AG09309 (cell line): ENCODE measurements at regions not wholly inside any gene's neighbourhood (a gene's known extent, or its start where the extent isn't known, plus 50 kb on each side); places are given as distances from the start of the nearest gene placed in this dataset.

Source experiments
- DNase-seq: peaks from one replicate; pipeline ENCODE4 v3.0.0-alpha.2; 2010; ENCODE audit warnings: low read depth
- H3K4me3 ChIP-seq: 2 replicates; pipeline ENCODE4 v1.5.1; 2011; ENCODE audit warnings: mild to moderate bottlenecking, low read depth, low read length, moderate library complexity; ENCODE audit not compliant: control insufficient read depth
- TF ChIP-seq, protein P1 (sequence below): IDR thresholded peaks from 2 replicates; pipeline ENCODE4 v1.5.1; 2011; ENCODE audit warnings: mild to moderate bottlenecking, low read depth, low read length, inconsistent platforms; ENCODE audit not compliant: insufficient read depth, control insufficient read depth; ENCODE audit errors: missing control alignments

DNA sequence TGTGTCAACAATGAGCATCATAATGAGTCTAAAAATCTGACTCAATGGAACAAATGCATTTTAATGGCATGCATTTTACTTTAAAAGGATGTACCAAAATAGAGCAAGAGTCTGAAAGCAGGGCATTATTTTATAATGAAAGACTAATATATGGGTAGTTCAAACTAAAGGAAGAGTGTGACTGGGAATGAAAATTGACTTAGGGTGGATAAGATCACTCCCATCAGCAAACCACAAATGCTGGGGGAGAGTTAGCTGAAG, 114.7 kb downstream of the SOX4 start:
- DNase-seq, result no peak
- no peak overlapping the region for H3K4me3 ChIP-seq
- TF ChIP-seq, protein P1, sequence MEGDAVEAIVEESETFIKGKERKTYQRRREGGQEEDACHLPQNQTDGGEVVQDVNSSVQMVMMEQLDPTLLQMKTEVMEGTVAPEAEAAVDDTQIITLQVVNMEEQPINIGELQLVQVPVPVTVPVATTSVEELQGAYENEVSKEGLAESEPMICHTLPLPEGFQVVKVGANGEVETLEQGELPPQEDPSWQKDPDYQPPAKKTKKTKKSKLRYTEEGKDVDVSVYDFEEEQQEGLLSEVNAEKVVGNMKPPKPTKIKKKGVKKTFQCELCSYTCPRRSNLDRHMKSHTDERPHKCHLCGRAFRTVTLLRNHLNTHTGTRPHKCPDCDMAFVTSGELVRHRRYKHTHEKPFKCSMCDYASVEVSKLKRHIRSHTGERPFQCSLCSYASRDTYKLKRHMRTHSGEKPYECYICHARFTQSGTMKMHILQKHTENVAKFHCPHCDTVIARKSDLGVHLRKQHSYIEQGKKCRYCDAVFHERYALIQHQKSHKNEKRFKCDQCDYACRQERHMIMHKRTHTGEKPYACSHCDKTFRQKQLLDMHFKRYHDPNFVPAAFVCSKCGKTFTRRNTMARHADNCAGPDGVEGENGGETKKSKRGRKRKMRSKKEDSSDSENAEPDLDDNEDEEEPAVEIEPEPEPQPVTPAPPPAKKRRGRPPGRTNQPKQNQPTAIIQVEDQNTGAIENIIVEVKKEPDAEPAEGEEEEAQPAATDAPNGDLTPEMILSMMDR, result no peak

DNA sequence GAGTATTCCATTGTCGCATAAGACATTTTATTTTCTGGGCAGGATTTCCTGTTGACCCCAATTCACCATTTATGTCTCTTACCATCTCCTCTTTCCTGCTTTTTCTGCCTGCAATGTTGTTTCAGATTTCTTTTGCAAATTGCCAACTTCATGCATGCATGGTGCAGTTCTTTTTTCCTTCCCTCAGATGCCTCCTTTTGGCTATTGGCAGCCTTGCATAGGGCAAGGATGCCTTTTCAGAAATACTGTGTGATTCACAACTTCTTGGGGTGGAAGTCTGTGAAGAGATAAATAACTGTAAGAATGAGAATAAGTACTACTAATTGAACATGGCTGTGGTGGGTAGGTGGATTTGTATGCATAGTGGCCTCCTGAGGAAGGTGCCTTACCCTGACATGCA, 116.7 kb downstream of the SOX4 start:
- H3K4me3 ChIP-seq, result no peak overlapping the region
- no peak for DNase-seq
- TF ChIP-seq, protein P1, result no peak

DNA sequence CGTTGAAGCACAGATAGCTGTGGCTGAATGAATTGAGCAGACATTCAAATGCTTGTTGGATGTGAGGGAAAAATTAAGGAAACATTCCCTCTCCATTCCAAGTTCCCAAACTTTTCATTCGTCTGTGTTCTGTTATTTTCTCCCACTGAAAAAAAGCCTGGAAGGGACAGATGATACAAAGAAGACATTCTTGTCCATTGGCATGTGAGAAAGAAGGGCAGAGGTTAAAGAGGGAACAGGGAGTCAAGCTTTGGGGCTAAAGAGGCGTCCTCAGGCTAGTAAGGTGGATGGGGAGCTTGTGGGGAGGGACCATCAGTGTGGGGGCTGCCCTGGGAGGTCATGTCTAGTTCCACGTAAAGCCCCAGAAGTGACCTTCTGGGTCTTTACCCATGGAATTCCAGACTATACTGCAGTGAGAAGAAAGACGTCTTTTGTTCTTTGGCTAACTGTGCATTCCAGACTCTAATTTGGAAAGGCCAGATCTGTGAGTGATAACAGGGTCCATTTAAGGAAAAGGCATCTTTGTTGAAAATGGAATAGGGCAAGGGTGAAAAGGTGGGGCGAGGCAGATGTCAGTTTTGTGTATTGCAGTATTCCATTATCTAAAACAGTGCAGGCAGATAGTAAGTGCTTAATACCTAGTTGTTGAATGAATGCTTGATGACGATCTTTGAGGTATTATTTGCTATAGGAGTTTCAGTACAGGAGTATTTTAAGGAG, 117.5 kb downstream of the SOX4 start:
- DNase-seq, result no peak
- H3K4me3 ChIP-seq, result no peak overlapping the region
- TF ChIP-seq, protein P1, result no peak

DNA sequence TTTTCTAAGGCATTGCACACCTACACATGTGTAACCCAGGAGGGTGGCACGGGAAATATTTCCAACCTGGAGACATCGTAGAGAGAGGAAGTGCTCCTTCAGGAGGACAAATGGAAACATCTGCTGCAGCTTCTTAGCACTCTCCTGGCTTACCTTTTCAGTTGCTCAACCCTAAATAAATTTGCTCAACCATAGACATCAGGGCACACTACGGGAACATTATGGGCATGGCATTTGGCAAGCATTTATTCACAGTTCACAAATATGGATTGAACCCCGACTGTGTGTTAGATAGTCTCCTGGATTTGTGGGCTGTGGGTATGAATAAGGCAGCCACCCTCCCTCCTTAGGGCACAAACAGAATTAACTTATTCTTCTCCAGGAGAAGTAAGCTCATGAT, 118.7 kb downstream of the SOX4 start:
- TF ChIP-seq, protein P1, result no peak
- no peak for DNase-seq
- no peak overlapping the region for H3K4me3 ChIP-seq

DNA sequence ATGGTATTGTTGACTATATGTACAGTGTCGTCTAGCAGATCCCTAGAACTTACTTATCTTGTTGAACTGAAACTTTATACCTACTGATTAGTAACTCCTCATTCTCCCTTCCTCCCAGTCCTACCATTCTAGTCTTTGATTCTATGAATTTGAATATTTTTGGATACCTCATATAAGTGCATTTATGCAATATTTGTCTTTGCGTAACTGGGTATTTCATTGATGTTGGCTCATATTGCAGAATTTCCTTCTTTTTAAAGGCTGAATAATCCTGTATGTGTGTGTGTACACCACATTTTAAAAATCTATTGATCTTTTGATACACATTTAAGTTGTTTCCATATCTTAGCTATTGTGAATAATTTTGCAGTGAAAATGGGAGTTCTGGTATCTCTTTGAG, 119.9 kb downstream of the SOX4 start:
- TF ChIP-seq, protein P1, result no peak
- no peak overlapping the region for H3K4me3 ChIP-seq
- DNase-seq, result no peak

DNA sequence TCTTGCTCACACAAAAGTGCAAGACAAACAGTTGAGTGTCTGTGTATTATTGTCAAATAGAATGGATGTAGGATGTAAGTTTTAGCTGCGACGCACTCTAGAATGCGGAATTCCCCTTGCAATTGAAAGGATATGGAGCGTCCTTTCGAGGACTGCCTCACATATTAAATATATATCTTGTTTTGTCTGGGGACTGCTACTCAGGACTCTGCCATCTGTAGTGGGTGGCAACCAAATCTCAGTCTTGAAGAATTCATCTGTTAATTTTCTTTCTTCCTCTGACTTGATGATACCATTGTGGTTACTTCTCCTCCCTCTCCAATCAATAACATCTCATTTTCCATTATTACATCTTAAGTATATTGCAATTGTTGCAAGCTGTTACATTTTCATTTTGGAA, 121.6 kb downstream of the SOX4 start:
- TF ChIP-seq, protein P1, result no peak
- no peak overlapping the region for H3K4me3 ChIP-seq
- no peak for DNase-seq

DNA sequence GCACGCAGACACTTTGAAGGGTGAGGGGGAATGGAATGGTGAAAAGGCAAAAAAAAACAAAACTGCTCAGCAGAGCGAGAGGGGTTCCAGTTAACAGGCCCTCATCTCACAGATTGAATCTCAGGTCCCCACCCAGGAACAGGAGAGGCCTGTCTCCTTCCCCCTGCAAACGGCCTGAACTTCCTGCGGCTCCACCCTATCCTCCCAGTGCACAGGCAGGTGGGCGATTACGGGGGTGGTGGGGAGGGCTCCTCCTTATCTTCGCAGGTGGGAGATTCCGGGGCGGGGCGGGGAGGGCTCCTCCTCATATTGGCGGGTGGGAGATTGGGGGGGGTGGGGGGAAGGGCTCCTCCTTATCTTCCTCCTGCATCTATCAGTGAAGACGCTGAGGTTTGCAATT, 129.0 kb downstream of the SOX4 start:
- no peak for DNase-seq
- no peak overlapping the region for H3K4me3 ChIP-seq
- TF ChIP-seq, protein P1, result no peak
